ENCODE measurements at regions not wholly inside any gene's neighbourhood (a gene's known extent, or its start where the extent isn't known, plus 50 kb on each side); places are given as distances from the start of the nearest gene placed in this dataset.

DNA sequence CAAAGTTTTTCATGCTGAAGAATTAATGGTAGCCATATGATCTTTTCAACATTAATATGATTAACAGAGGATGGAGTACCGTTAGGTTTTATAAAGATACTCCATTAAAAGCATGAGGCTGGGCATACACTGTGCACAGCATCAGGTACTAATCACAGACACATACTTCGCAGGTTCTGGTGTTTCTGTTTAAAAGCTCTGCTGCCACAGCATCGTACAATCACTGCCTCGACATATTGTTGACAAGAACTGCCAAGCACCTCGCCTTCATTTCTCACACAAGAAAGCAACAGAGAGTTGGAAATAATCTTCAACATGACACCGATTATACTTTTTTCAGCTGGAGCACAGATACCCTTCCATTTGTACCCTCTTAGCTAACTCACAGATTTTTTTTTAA is 753.4 kb upstream of the FAM241A start:
- FAIRE-seq (no peak), DNase-seq (ENCODE audit: low read depth, low spot score) (no peak)
- Histone ChIP-seq H3K9me3 (ENCODE audit: control insufficient read depth, low read depth, low read length) (no peaks in the 10 kb centered on the region), H3K79me2 (ENCODE audit: control insufficient read depth, insufficient read depth, low read length) (no peaks in the 10 kb centered on the region), H2AFZ (ENCODE audit: control insufficient read depth, low read length) (no peak overlapping the region), H3K9me1 (ENCODE audit: control insufficient read depth, extremely low read depth, insufficient read depth, low read length) (no peaks in the 10 kb centered on the region), H3K27ac (ENCODE audit: control insufficient read depth, insufficient read depth, low read length) (no peak overlapping the region), H3K4me1 (ENCODE audit: control insufficient read depth, extremely low read depth, insufficient read depth, low read length) (no peaks in the 10 kb centered on the region), H3K9ac (ENCODE audit: control insufficient read depth, extremely low read depth, insufficient read depth, low read length) (no peak overlapping the region), H3K4me3 (ENCODE audit: control insufficient read depth in 2 of 3, extremely low read depth in 1 of 3, insufficient read depth in 2 of 3, low read depth in 1 of 3, low read length in 3 of 3) (no peak overlapping the region), H3K36me3 (ENCODE audit: control insufficient read depth in 2 of 2, extremely low read depth in 1 of 2, insufficient read depth in 2 of 2, low read length in 2 of 2) (no peaks in the 10 kb centered on the region), H3K4me2 (ENCODE audit: control insufficient read depth, extremely low read depth, insufficient read depth, low read depth, low read length) (no peak overlapping the region), H3K27me3 (ENCODE audit: control insufficient read depth, extremely low read depth, insufficient read depth, low read length) (no peaks in the 10 kb centered on the region), H4K20me1 (ENCODE audit: control insufficient read depth, extremely low read depth, insufficient read depth, low read length) (no peaks in the 10 kb centered on the region)
- TF ChIP-seq, protein P1, sequence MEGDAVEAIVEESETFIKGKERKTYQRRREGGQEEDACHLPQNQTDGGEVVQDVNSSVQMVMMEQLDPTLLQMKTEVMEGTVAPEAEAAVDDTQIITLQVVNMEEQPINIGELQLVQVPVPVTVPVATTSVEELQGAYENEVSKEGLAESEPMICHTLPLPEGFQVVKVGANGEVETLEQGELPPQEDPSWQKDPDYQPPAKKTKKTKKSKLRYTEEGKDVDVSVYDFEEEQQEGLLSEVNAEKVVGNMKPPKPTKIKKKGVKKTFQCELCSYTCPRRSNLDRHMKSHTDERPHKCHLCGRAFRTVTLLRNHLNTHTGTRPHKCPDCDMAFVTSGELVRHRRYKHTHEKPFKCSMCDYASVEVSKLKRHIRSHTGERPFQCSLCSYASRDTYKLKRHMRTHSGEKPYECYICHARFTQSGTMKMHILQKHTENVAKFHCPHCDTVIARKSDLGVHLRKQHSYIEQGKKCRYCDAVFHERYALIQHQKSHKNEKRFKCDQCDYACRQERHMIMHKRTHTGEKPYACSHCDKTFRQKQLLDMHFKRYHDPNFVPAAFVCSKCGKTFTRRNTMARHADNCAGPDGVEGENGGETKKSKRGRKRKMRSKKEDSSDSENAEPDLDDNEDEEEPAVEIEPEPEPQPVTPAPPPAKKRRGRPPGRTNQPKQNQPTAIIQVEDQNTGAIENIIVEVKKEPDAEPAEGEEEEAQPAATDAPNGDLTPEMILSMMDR (optimal IDR thresholded peaks at IDR 0.05 in 1 of 3, IDR thresholded peaks at IDR 0.05 in 1 of 3, conservative IDR thresholded peaks at IDR 0.05 in 1 of 3; ENCODE audit: extremely low read depth in 1 of 3, insufficient read depth in 2 of 3, low read length in 3 of 3) = no peak
- TF ChIP-seq EZH2 (IDR thresholded peaks at IDR 0.05; ENCODE audit: low read length) = no peak
- dilution Hi-C loops (cut with MboI; ENCODE audit: extremely low pct_ligation_motif_present, low sequenced_read_pairs) = no loop called here

DNA sequence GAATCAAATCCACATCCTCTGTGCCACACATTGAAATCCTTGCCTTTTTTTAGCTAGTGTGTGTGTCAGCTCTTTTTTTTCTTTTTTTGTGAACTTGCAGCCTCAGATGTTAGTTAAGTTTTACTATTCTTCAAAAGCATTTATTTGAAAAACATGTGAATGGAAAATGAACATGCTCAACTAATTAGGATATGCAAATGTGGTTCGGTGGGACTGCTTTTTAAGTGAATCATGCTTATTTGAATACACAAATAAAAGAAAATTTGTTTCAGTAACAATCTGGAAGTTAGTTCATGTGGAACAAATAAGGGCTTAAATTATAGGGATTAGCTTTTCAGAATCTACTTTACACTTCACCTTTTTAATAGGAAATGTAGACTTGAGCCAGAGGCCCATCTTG is 751.5 kb upstream of the FAM241A start:
- H3K4me3 ChIP-seq (ENCODE audit: control insufficient read depth in 2 of 3, extremely low read depth in 1 of 3, insufficient read depth in 2 of 3, low read depth in 1 of 3, low read length in 3 of 3) = no peak overlapping the region
- no peak overlapping the region for H3K27ac ChIP-seq (ENCODE audit: control insufficient read depth, insufficient read depth, low read length)
- no peaks in the 10 kb centered on the region for H3K9me3 ChIP-seq (ENCODE audit: control insufficient read depth, low read depth, low read length)
- H4K20me1 ChIP-seq (ENCODE audit: control insufficient read depth, extremely low read depth, insufficient read depth, low read length) = no peaks in the 10 kb centered on the region
- no peak for FAIRE-seq
- no peaks in the 10 kb centered on the region for H3K9me1 ChIP-seq (ENCODE audit: control insufficient read depth, extremely low read depth, insufficient read depth, low read length)
- H3K4me2 ChIP-seq (ENCODE audit: control insufficient read depth, extremely low read depth, insufficient read depth, low read depth, low read length) = no peak overlapping the region
- no peaks in the 10 kb centered on the region for H3K79me2 ChIP-seq (ENCODE audit: control insufficient read depth, insufficient read depth, low read length)
- no peak for DNase-seq (ENCODE audit: low read depth, low spot score)
- no peak overlapping the region for H3K9ac ChIP-seq (ENCODE audit: control insufficient read depth, extremely low read depth, insufficient read depth, low read length)
- H3K4me1 ChIP-seq (ENCODE audit: control insufficient read depth, extremely low read depth, insufficient read depth, low read length) = no peaks in the 10 kb centered on the region
- no peak overlapping the region for H2AFZ ChIP-seq (ENCODE audit: control insufficient read depth, low read length)
- TF ChIP-seq, protein P1 (optimal IDR thresholded peaks at IDR 0.05 in 1 of 3, IDR thresholded peaks at IDR 0.05 in 1 of 3, conservative IDR thresholded peaks at IDR 0.05 in 1 of 3; ENCODE audit: extremely low read depth in 1 of 3, insufficient read depth in 2 of 3, low read length in 3 of 3) = no peak
- TF ChIP-seq EZH2 (IDR thresholded peaks at IDR 0.05; ENCODE audit: low read length) = no peak
- no peaks in the 10 kb centered on the region for H3K27me3 ChIP-seq (ENCODE audit: control insufficient read depth, extremely low read depth, insufficient read depth, low read length)
- dilution Hi-C loops (cut with MboI; ENCODE audit: extremely low pct_ligation_motif_present, low sequenced_read_pairs) = no loop called here
- H3K36me3 ChIP-seq (ENCODE audit: control insufficient read depth in 2 of 2, extremely low read depth in 1 of 2, insufficient read depth in 2 of 2, low read length in 2 of 2) = no peaks in the 10 kb centered on the region

Data from keratinocyte (primary cell).